GM12891 (cell line): ENCODE measurements at regions not wholly inside any gene's neighbourhood (a gene's known extent, or its start where the extent isn't known, plus 50 kb on each side); places are given as distances from the start of the nearest gene placed in this dataset.

Experiments
- POLR2A ChIP-seq: IDR thresholded peaks from 2 replicates; pipeline ENCODE4 v1.6.1; 2011; ENCODE audit warnings: low read depth, low read length, control low read depth
- POLR2AphosphoS5 ChIP-seq: IDR thresholded peaks from 2 replicates; pipeline ENCODE4 v1.6.1; 2011; ENCODE audit warnings: low read depth, low read length, control low read depth
- SPI1 ChIP-seq: IDR thresholded peaks from 2 replicates; pipeline ENCODE4 v1.6.1; 2011; ENCODE audit warnings: low read depth, low read length, control low read depth
- TAF1 ChIP-seq: IDR thresholded peaks from 2 replicates; pipeline ENCODE4 v1.6.1; 2011; ENCODE audit warnings: low read depth, low read length, control low read depth

- TF ChIP-seq POLR2AphosphoS5 (no peak), TAF1 (no peak), POLR2A (no peak), SPI1 (no peak)
These were observed 219.0 kb upstream of the MAN1A1 start for GRCh38 chr6:119568580-119568979.
